AG04450 (cell line): ENCODE measurements at regions not wholly inside any gene's neighbourhood (a gene's known extent, or its start where the extent isn't known, plus 50 kb on each side); places are given as distances from the start of the nearest gene placed in this dataset.

Source experiments
- CTCF ChIA-PET: fragments of 300-600, 350-600 bp; formaldehyde crosslinking; extraction: SDS; loops from one replicate; lab custom pipeline; 2022; ENCODE audit warnings: antibody characterized with exemption, inconsistent platforms; lab: Charles Lee
- POLR2A ChIA-PET: fragments of 350-600 bp; formaldehyde crosslinking; extraction: SDS; loops from one replicate; lab custom pipeline; 2021; ENCODE audit warnings: antibody characterized with exemption, inconsistent platforms; lab: Yijun Ruan, JAX
- DNase-seq: peaks from one replicate; pipeline ENCODE4 v3.0.0-alpha.2; 2011; ENCODE audit warnings: low read depth, low spot score
- H3K27ac ChIP-seq: one replicate; pipeline ENCODE4 v1.5.1; 2012; ENCODE audit warnings: low read depth, low read length, control low read depth
- H3K27me3 ChIP-seq: one replicate; pipeline ENCODE4 v1.6.0; 2012; ENCODE audit warnings: low read length; ENCODE audit not compliant: control insufficient read depth, insufficient read depth
- H3K4me3 ChIP-seq: 2 replicates; pipeline ENCODE4 v1.5.1; 2011; ENCODE audit warnings: mild to moderate bottlenecking, low read depth, low read length, control low read depth
- H3K9me3 ChIP-seq: 2 replicates; pipeline ENCODE4 v1.5.1; 2012; ENCODE audit warnings: low read length; ENCODE audit not compliant: control insufficient read depth, insufficient read depth
- TF ChIP-seq, protein P1 (sequence below): IDR thresholded peaks from 2 replicates; pipeline ENCODE4 v1.5.1; 2011; ENCODE audit warnings: low read depth, low read length, control low read depth, inconsistent platforms

DNA sequence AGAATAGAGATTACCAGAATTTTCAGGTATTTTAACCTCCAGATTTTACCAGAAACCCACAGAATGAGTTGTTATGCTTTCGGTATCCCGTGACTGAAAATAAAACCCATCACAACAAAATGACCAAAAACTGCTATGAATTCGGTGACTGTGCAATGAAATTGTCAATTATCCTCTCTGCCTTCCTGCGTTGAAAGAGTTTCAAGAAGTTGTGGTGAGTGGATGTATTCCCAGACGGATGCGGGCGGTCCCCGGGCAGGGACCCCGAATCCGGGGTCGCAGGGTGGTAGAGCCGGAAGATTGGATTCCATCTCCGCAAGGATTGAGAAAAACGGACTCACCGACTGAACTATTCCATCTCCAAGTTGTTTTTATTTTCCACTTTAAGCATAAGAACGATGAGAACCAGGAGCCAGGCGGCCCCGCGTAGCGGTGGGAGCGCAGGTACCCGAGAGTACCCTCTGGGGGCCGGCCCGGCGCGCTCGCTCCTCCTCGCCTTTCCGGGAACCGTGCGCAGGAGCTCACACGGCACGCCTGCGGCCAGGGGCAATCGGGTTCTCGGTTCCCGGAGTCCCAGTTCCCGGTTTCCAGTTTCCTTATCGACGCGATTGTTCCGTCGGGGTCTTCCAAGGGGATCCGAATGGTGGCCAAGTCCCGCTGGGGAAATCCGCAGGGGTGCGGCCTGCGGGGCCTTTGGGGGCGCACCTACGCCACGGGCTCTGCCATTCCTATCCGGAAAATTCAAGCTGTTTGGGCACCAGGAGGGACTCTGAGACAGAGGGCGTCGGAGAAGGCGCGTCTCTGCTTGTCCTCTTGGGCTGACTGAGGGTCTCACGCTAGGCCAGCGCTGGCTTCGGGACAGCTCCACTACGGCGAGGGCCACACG lies 104.9 kb upstream of the PRDM1 start:
- Histone ChIP-seq H3K27ac (no peak overlapping the region), H3K4me3 (peak overlapping the region; percentile 39), H3K9me3 (peaks cover 7% of the 10 kb centered on the region; the same call in 1 of the 2 replicates), H3K27me3 (no peaks in the 10 kb centered on the region)
- POLR2A ChIA-PET, result interaction anchor here (1.0 kb wide), 1 partner anchor 12 kb away, joined by 3 read pairs; no protein-coding TSS in a partner anchor
- CTCF ChIA-PET, result interaction anchor here (1.2 kb wide), 1 partner anchor 9 kb away, joined by 4 read pairs; no protein-coding TSS in a partner anchor
- no peak for DNase-seq
- TF ChIP-seq, protein P1, sequence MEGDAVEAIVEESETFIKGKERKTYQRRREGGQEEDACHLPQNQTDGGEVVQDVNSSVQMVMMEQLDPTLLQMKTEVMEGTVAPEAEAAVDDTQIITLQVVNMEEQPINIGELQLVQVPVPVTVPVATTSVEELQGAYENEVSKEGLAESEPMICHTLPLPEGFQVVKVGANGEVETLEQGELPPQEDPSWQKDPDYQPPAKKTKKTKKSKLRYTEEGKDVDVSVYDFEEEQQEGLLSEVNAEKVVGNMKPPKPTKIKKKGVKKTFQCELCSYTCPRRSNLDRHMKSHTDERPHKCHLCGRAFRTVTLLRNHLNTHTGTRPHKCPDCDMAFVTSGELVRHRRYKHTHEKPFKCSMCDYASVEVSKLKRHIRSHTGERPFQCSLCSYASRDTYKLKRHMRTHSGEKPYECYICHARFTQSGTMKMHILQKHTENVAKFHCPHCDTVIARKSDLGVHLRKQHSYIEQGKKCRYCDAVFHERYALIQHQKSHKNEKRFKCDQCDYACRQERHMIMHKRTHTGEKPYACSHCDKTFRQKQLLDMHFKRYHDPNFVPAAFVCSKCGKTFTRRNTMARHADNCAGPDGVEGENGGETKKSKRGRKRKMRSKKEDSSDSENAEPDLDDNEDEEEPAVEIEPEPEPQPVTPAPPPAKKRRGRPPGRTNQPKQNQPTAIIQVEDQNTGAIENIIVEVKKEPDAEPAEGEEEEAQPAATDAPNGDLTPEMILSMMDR, result no peak

DNA sequence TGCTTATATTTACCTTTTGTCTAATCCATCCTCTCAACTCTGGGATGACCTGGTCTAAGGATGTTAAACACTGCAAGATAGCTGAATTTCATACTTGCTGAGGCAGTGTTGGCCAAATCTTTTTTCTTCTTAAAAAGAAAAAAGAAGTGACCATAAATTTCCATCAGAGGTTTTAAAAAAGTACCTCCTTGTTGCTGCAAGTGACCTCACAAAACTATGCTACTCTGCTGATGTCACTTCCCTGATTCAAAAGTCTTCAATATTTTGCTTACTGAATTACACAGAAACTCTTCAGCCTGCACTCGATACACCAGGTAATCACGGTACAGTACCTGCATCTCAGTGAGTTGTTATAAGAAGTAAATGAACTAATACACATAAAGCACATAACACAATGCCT lies 107.2 kb upstream of the PRDM1 start:
- ChIA-PET POLR2A (no interaction called here), CTCF (interaction anchor here (0.6 kb wide), 1 partner anchor 14 kb away, joined by 4 read pairs; no protein-coding TSS in a partner anchor)
- Histone ChIP-seq H3K27ac (no peak overlapping the region), H3K4me3 (no peak overlapping the region), H3K9me3 (peaks cover 7% of the 10 kb centered on the region; the same call in 1 of the 2 replicates), H3K27me3 (no peaks in the 10 kb centered on the region)
- TF ChIP-seq, protein P1, result no peak
- no peak for DNase-seq

DNA sequence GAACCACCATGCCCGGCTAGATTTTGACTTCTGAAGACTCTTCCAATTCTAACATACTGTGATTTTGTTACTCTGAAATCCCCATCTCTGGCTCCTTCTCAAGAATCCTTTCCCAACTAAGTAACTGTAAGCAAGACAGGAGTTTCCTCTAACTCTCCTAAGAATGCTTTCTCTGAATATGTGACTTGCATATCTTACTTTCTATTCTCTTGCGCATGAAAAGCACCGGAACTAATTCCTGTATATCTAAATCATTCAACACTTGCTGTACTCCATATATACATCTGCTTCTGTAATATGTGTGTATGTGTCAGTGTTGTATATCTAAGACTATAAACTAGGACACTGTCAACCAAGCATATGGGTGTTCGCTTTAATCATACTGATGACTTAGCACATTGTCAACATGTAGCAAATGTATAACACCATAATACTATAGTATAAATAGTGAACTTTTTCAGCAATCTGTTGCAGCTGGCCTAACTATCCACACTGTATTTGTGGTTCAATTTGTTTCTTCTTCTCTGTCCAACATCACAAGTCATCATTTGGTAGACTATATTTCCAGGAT lies 108.1 kb upstream of the PRDM1 start:
- DNase-seq, result no peak
- H3K27me3 ChIP-seq, result no peaks in the 10 kb centered on the region
- TF ChIP-seq, protein P1, result no peak
- POLR2A ChIA-PET, result no interaction called here
- no peak overlapping the region for H3K4me3 ChIP-seq
- peaks cover 7% of the 10 kb centered on the region for H3K9me3 ChIP-seq
- no peak overlapping the region for H3K27ac ChIP-seq
- CTCF ChIA-PET, result no interaction called here

DNA sequence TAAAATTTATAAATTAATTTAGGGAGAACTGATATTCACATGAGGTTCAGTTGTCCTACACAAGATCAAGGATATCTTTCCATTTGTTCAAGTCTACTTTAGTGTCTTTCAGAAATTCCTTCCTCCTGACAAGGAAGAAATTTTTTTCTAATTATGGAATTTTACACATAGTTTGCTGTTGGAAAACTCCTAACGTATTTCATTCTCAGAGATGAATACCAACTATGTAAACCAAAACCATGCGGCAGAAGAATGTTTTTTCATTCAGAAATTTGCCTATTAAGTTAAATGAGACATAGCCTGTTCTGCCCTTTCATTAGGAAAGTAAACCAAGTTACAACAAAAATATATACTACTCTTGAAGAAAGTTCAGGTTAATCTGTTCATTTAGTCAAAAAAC lies 111.2 kb upstream of the PRDM1 start:
- DNase-seq, result no peak
- TF ChIP-seq, protein P1, result no peak
- CTCF ChIA-PET, result no interaction called here
- Histone ChIP-seq H3K27me3 (no peaks in the 10 kb centered on the region), H3K27ac (no peak overlapping the region), H3K4me3 (no peak overlapping the region), H3K9me3 (no peaks in the 10 kb centered on the region; the same call in 1 of the 2 replicates)
- POLR2A ChIA-PET, result no interaction called here

DNA sequence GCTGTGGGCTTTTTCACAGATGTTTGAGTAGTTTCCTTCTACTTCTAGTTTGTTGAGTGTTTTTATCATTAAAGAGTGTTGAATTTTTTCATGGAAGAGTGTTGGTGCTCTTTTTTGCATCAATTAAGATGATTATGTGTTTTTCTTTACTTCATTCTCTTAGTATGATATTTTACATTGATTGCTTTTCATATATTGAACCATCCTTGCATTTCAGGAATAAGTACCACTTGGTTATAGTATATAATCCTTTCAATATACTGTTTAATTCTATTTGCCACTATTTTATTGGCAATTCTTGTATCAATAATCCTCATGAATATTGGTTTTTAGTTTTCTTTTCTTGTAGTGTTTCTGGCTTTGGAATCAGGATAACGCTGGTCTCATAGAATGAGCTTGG lies 113.7 kb upstream of the PRDM1 start:
- CTCF ChIA-PET, result no interaction called here
- Histone ChIP-seq H3K27ac (no peak overlapping the region), H3K4me3 (no peak overlapping the region), H3K27me3 (no peaks in the 10 kb centered on the region), H3K9me3 (no peaks in the 10 kb centered on the region; the same call in 1 of the 2 replicates)
- TF ChIP-seq, protein P1, result no peak
- POLR2A ChIA-PET, result no interaction called here
- no peak for DNase-seq
